K562 (cell line): ENCODE measurements at regions not wholly inside any gene's neighbourhood (a gene's known extent, or its start where the extent isn't known, plus 50 kb on each side); places are given as distances from the start of the nearest gene placed in this dataset.

ENCODE experiments used
- ATAC-seq: fragments of 200-7000 bp; cut with Tn5 transposase; 3 replicates; pipeline ENCODE4 v1.9.1; 2020; ENCODE audit warnings: moderate library complexity
- BruUV-seq: library from RNA; stranded (reverse); fragments of 400-500 nt; replicated peaks from 2 replicates; lab custom pipeline; 2021; lab: Mats Ljungman, UMichigan
- CTCF ChIA-PET: fragments of 300-600 bp; formaldehyde crosslinking; extraction: SDS; loops from one replicate; lab custom pipeline; 2021; ENCODE audit warnings: low intra/inter-chr PET ratio; lab: Yijun Ruan, JAX
- POLR2A ChIA-PET: fragments of 300-600, 350-650 bp; sonication (Branson Sonifier 250); formaldehyde crosslinking; extraction: SDS; loops from one replicate; lab custom pipeline; 2021; ENCODE audit warnings: antibody characterized with exemption, inconsistent platforms; lab: Yijun Ruan, JAX
- DNase-seq, 4 experiments: peaks; one replicate each; pipeline versions ENCODE4 v3.0.0 to v3.0.0-alpha.2; 2011 to 2018; ENCODE audit warnings: low spot score in 3 of 4, mixed read lengths in 3 of 4; ENCODE audit errors: extremely low read depth in 1 of 4
- FAIRE-seq: peaks from 2 replicates; lab custom pipeline; 2011; peaks lifted over from hg19 to GRCh38; lab: Jason Lieb, UNC
- H2AFZ ChIP-seq: 2 replicates; pipeline ENCODE4 v1.6.0; 2011; ENCODE audit warnings: low read depth, low read length, control low read depth, inconsistent platforms
- H3K27ac ChIP-seq: fragments of 200-600 bp; 3 replicates; pipeline ENCODE4 v1.8.0; 2011; ENCODE audit warnings: low read depth, mild to moderate bottlenecking, control low read depth, inconsistent platforms, low read length, moderate library complexity, mixed read lengths; ENCODE audit errors: extremely low read depth
- H3K27me3 ChIP-seq, 2 experiments: fragments of 300-600 bp in 1 of 2; 2 replicates in 1 of 2; 3 replicates in 1 of 2; pipeline versions ENCODE4 v1.6.0 to v1.8.0; 2011; ENCODE audit warnings: inconsistent platforms in 2 of 2, low read length in 2 of 2, mild to moderate bottlenecking in 1 of 2, mixed read lengths in 1 of 2, moderate library complexity in 1 of 2; ENCODE audit not compliant: control insufficient read depth in 2 of 2, insufficient read depth in 2 of 2
- H3K36me3 ChIP-seq: fragments of 300-600 bp; 3 replicates; pipeline ENCODE4 v1.8.0; 2011; ENCODE audit warnings: mild to moderate bottlenecking, low read length, inconsistent platforms; ENCODE audit not compliant: control insufficient read depth, insufficient read depth
- H3K4me1 ChIP-seq, 2 experiments: fragments of 200-600 bp in 1 of 2; replicated peaks in 1 of 2; 2 replicates in 1 of 2; 3 replicates in 1 of 2; pipeline versions ENCODE4 v1.5.1 to v1.8.0; 2011; ENCODE audit warnings: inconsistent platforms in 2 of 2, low read length in 2 of 2, mild to moderate bottlenecking in 1 of 2, mixed read lengths in 1 of 2, moderate library complexity in 1 of 2; ENCODE audit not compliant: control insufficient read depth in 2 of 2, insufficient read depth in 2 of 2
- H3K4me2 ChIP-seq: 2 replicates; pipeline ENCODE4 v1.6.1; 2011; ENCODE audit warnings: low read length, control low read depth, inconsistent platforms, mixed read lengths; ENCODE audit not compliant: insufficient read depth
- H3K4me3 ChIP-seq: fragments of 200-600 bp; sonication (generic), shearing (Covaris generic); 2 replicates; pipeline ENCODE4 v1.5.1; 2016; ENCODE audit warnings: control low read depth, inconsistent platforms
- H3K79me2 ChIP-seq: fragments of 200-600 bp; 3 replicates; pipeline ENCODE4 v1.8.0; 2011; ENCODE audit warnings: low read length, inconsistent platforms; ENCODE audit not compliant: control insufficient read depth, insufficient read depth
- H3K9ac ChIP-seq, 2 experiments: 2 replicates each; pipeline versions ENCODE4 v1.6.0 to v1.6.1; 2011; ENCODE audit warnings: low read depth in 2 of 2, low read length in 2 of 2, control low read depth in 1 of 2, inconsistent platforms in 1 of 2, mild to moderate bottlenecking in 1 of 2, mixed read lengths in 1 of 2; ENCODE audit not compliant: insufficient read depth in 1 of 2
- H3K9me1 ChIP-seq: one replicate; pipeline ENCODE4 v1.6.0; 2011; ENCODE audit warnings: inconsistent platforms, mild to moderate bottlenecking, low read length, moderate library complexity; ENCODE audit not compliant: control insufficient read depth, insufficient read depth
- H3K9me3 ChIP-seq: replicated peaks from 2 replicates; pipeline ENCODE4 v1.5.1; 2011; ENCODE audit warnings: low read depth, low read length, inconsistent platforms; ENCODE audit not compliant: control insufficient read depth, insufficient read depth
- H4K20me1 ChIP-seq: replicated peaks from 2 replicates; pipeline ENCODE4 v1.6.1; 2011; ENCODE audit warnings: low read length, inconsistent platforms, mixed read lengths; ENCODE audit not compliant: control insufficient read depth, insufficient read depth
- EP400 ChIP-seq: fragments of 450-650 bp; IDR thresholded peaks from 2 replicates; pipeline ENCODE4 v1.6.1; 2017; ENCODE audit warnings: antibody characterized with exemption, mild to moderate bottlenecking, moderate library complexity
- EWSR1 ChIP-seq: fragments of 450-650 bp; IDR thresholded peaks from 2 replicates; pipeline ENCODE4 v1.6.1; 2018; ENCODE audit warnings: borderline replicate concordance, mild to moderate bottlenecking, low read depth, moderate library complexity; ENCODE audit not compliant: partially characterized antibody
- NFE2 ChIP-seq: IDR thresholded peaks from 2 replicates; pipeline ENCODE4 v1.6.1; 2014; ENCODE audit warnings: antibody characterized with exemption, low read depth
- RB1 ChIP-seq: fragments of 450-650 bp; IDR thresholded peaks from 2 replicates; pipeline ENCODE4 v1.6.1; 2017; ENCODE audit warnings: low read depth, mild to moderate bottlenecking
- SMARCE1 ChIP-seq: fragments of 450-650 bp; IDR thresholded peaks from 2 replicates; pipeline ENCODE4 v1.7.1; 2016; ENCODE audit warnings: mild to moderate bottlenecking
- SP2 ChIP-seq: IDR thresholded peaks from 2 replicates; pipeline ENCODE4 v1.6.1; 2011; ENCODE audit warnings: mild to moderate bottlenecking, low read depth, low read length, moderate library complexity; ENCODE audit not compliant: poor library complexity, severe bottlenecking; ENCODE audit errors: extremely low read depth
- ZNF282 ChIP-seq: sonication (generic); formaldehyde crosslinking; IDR thresholded peaks from 2 replicates; pipeline ENCODE4 v1.8.1; 2023; ENCODE audit warnings: missing genetic modification reagents
- ZNF444 ChIP-seq: fragments of 250-450 bp; sonication (Bioruptor Pico); IDR thresholded peaks from 2 replicates; pipeline ENCODE4 v1.4.0; 2020; ENCODE audit warnings: mild to moderate bottlenecking, moderate library complexity
- ZNF76 ChIP-seq: fragments of 250-450 bp; sonication (Bioruptor Pico); IDR thresholded peaks from 2 replicates; pipeline ENCODE4 v1.4.0; 2020; ENCODE audit warnings: mild to moderate bottlenecking, moderate library complexity, borderline replicate concordance
- WGBS: fragments of 100-300 bp; shearing (Covaris generic); methylation state at CpG from one replicate; pipeline ENCODE4 v1.1.6; 2016; ENCODE audit warnings: low coverage, mixed read lengths; ENCODE audit not compliant: insufficient coverage; ENCODE audit errors: missing lambda C conversion rate; 5-methylcytosine and 5-hydroxymethylcytosine counted together
- in situ Hi-C: fragments of 300-500 bp; cut with MboI; formaldehyde crosslinking; loops from 4 replicates; pipeline ENCODE4 v1.15.0; 2018; ENCODE audit warnings: inconsistent platforms, mixed read lengths
- intact Hi-C: fragments of 100-400 bp; cut with micrococcal nuclease; formaldehyde crosslinking; loops from 2 replicates; pipeline ENCODE4 v1.14.2; 2022

DNA sequence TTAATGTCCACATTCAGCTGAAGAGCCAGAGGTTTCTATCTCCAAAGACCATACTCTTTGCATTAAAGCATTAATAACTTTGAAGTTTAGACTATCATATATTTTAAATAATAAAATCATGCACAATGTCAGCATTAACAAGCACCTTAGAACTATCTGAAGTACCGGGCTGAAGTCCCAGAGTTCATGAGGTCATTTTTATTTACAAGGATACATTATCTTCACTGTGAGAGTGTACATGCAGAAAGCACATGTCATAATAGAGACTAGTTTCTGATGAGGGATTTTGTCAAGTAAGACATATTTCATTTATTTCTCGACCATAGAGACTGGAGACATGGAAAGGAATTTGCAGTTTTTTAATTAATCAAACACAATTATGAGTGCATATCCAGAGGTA is 52.4 kb upstream of the SI start:
- H3K79me2 ChIP-seq = no peaks in the 10 kb centered on the region
- H2AFZ ChIP-seq = no peak overlapping the region
- no peaks in the 10 kb centered on the region for H3K4me1 ChIP-seq
- in situ Hi-C loops = no loop called here
- no peak for TF ChIP-seq SMARCE1
- TF ChIP-seq ZNF76 (CRISPR knock-in tag) = no peak
- TF ChIP-seq SP2 = no peak
- no peak for TF ChIP-seq RB1
- no peak for TF ChIP-seq EWSR1
- no peak for TF ChIP-seq ZNF282 (CRISPR knock-in tag)
- no peak for TF ChIP-seq NFE2
- no peak for TF ChIP-seq ZNF444 (CRISPR knock-in tag)
- TF ChIP-seq EP400 = no peak
- TF ChIP-seq, all 486 proteins: peak for 0
- no peaks in the 10 kb centered on the region for H4K20me1 ChIP-seq
- no peak for ATAC-seq
- no peaks in the 10 kb centered on the region for H3K36me3 ChIP-seq
- H3K9me3 ChIP-seq = no peaks in the 10 kb centered on the region; the same call in 1 of the 2 replicates
- no peak overlapping the region for H3K27ac ChIP-seq
- 0% methylated on average over 2 of the region's 2 CpGs for WGBS
- no TSS peak for BruUV-seq
- H3K9ac ChIP-seq = no peak overlapping the region
- H3K9me1 ChIP-seq = no peaks in the 10 kb centered on the region
- no peak for DNase-seq
- H3K4me3 ChIP-seq = no peak overlapping the region
- no peak overlapping the region for H3K4me2 ChIP-seq
- POLR2A ChIA-PET = no interaction called here
- CTCF ChIA-PET = no interaction called here
- intact Hi-C loops = no loop called here
- no peaks in the 10 kb centered on the region for H3K27me3 ChIP-seq
- no peak for FAIRE-seq
